NB4 (cell line): ENCODE measurements at regions not wholly inside any gene's neighbourhood (a gene's known extent, or its start where the extent isn't known, plus 50 kb on each side); places are given as distances from the start of the nearest gene placed in this dataset.
A peak's percentile ranks its signal among the peaks of the same experiment; 100 is the strongest.

Experiments
- DNase-seq: peaks from one replicate; pipeline ENCODE4 v3.0.0; 2010; ENCODE audit warnings: low read depth
- H3K4me3 ChIP-seq: one replicate; pipeline ENCODE4 v1.5.1; 2011; ENCODE audit warnings: mild to moderate bottlenecking, low read depth, low read length, moderate library complexity
- MYC ChIP-seq: IDR thresholded peaks from 2 replicates; pipeline ENCODE4 v1.6.1; 2011; ENCODE audit warnings: low read depth, low read length
- POLR2A ChIP-seq: IDR thresholded peaks from 2 replicates; pipeline ENCODE4 v1.6.1; 2011; ENCODE audit warnings: mild to moderate bottlenecking; ENCODE audit not compliant: insufficient read length; ENCODE audit errors: extremely low read depth
- TF ChIP-seq, protein P1 (sequence below): IDR thresholded peaks from 2 replicates; pipeline ENCODE4 v1.6.1; 2011; ENCODE audit warnings: low read depth, low read length
- TF ChIP-seq, protein P2 (sequence below): IDR thresholded peaks from one replicate; pipeline ENCODE4 v1.5.1; 2012; ENCODE audit warnings: low read depth, low read length

DNA sequence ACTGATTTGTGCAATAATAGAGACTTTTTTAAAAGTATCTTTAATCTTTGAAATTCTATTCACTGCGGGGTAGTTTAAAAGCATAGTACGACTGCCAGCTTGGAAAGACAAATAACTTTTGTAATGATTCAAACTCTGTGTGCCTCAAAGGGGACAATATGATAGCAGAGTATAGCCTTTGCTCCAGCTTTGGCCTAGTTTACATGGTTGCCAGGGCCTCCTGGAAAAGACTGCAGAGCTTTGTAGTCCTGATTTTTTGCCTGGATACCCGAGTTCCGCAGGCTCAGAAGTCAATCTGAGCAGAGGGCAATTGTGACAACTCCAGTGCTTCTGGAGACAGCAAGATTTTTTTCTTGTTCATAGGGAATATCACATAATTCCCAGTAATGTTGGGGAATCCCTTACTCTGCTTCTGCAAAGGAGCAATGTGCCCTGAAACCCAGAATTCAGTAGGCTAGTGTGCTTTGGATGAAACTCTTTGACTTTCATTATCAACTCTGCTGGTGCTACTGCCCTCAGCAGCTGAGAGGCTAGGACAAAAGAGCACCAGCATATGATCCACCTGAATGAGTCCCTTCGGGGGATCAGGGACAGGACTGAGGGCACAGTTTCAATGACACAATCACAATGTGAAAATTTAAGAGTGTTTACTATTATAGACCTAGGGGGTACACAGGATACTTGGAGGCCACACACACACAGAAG lies 768.1 kb downstream of the TMEM182 start:
- no peak for DNase-seq
- H3K4me3 ChIP-seq: no peak overlapping the region
- TF ChIP-seq MYC (no peak), POLR2A (no peak)
- TF ChIP-seq, protein P1, sequence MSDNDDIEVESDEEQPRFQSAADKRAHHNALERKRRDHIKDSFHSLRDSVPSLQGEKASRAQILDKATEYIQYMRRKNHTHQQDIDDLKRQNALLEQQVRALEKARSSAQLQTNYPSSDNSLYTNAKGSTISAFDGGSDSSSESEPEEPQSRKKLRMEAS: no peak
- TF ChIP-seq, protein P2, sequence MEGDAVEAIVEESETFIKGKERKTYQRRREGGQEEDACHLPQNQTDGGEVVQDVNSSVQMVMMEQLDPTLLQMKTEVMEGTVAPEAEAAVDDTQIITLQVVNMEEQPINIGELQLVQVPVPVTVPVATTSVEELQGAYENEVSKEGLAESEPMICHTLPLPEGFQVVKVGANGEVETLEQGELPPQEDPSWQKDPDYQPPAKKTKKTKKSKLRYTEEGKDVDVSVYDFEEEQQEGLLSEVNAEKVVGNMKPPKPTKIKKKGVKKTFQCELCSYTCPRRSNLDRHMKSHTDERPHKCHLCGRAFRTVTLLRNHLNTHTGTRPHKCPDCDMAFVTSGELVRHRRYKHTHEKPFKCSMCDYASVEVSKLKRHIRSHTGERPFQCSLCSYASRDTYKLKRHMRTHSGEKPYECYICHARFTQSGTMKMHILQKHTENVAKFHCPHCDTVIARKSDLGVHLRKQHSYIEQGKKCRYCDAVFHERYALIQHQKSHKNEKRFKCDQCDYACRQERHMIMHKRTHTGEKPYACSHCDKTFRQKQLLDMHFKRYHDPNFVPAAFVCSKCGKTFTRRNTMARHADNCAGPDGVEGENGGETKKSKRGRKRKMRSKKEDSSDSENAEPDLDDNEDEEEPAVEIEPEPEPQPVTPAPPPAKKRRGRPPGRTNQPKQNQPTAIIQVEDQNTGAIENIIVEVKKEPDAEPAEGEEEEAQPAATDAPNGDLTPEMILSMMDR: no peak

DNA sequence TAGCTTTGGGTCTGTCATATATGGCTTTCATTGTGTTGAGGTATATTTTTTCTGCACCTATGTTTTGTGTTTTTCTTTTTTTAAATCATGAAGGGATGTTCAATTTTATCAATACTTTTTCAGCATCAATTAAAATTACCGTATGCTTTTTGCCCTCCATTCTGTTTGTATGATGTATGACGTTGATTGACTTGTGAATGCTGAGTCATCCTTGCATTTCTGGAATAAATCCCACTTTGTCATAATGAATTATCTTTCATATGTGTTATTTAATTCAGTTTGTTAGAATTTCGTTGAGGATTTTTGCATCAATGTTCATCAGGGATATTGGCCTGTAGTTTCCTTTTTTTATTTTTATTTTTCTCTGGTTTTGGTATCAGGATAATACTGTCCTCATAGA lies 790.9 kb downstream of the TMEM182 start:
- TF ChIP-seq, protein P2: no peak
- no peak for TF ChIP-seq MYC
- TF ChIP-seq, protein P1: no peak
- TF ChIP-seq POLR2A: no peak
- no peak for DNase-seq
- no peak overlapping the region for H3K4me3 ChIP-seq

DNA sequence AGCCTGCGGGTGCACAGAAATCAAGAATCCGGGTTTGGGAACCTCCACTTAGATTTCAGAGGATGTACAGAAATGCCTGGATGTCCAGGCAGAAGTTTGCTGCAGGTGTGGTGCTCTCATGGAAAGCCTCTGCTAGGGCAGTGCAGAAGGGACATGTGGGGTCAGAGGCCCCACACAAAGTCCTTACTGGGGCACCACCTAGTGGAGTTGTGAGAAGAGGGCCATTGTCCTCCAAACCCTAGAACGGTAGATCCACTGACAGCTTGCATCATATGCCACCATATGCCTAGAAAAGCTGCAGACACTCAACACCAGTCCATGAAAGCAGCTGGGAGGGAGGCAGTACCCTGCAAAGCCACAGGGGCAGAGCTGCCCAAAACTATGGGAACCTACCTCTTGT lies 833.0 kb downstream of the TMEM182 start:
- DNase-seq: peak; percentile 3

DNA sequence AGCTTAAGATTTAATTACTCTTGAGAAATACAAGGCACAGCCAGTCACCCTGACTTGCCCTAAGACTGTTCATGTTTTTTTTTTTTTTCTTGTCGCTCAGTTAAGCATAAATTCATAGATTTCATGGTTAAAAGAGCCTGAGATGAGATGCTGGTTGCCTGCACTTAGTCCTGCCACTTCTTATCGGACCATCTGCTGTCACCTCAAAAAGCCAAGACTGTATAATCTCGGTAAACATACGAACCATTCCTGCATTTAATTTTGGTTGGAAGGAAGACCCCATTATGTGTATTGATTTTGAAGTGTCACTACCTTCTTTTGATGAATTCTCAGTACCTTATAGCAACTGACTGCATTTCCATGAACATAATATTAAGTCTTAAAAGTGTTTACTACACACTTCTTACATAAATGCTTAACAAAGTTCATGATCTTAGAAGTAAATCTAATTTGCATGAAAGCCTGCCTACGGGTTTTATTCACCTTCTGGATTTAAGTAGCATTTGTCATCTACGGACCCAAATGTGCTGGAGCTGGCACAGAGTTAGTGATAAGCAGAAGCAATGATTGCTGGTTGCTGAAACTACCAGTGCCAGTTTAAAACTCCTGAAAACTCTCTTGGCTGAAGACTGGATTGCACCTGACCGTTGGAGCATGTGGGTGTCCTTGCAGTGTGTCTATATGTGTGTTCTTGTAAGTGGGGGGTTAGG lies 843.4 kb downstream of the TMEM182 start:
- no peak for DNase-seq
- TF ChIP-seq, protein P2: no peak
- no peak for TF ChIP-seq POLR2A
- no peak overlapping the region for H3K4me3 ChIP-seq

More for the DNA sequence above, 833.0 kb downstream of the TMEM182 start:
- no peak overlapping the region for H3K4me3 ChIP-seq
- TF ChIP-seq, protein P2: peak; percentile 14
- no peak for TF ChIP-seq MYC
- no peak for TF ChIP-seq POLR2A
- TF ChIP-seq, protein P1: no peak

DNA sequence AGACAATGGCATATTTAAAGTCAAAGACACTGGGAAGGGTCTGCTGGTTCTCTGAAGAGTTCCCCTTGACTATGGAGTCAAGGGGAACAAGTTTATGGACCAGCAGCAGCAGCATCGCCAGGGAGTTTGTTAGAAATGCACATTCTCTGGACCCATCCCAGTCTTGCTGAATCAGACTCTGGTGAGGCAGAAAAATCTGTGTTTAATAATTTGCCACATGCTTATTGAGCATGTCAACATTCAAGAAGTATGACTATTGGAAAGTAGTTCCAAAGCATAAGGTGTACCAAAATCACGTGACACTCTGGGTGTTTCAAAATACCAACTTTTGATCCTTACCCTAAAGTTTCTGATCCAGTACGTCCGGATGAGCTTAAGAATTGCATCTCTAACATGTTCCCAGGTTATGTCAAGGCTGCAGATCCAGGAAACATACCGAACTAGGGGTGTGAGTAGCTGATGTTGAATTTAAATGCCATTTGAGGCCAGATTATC lies 853.8 kb downstream of the TMEM182 start:
- TF ChIP-seq, protein P2: no peak
- TF ChIP-seq, protein P1: no peak
- TF ChIP-seq MYC (no peak), POLR2A (no peak)
- no peak for DNase-seq
- H3K4me3 ChIP-seq: no peak overlapping the region
